ENCODE measurements at regions not wholly inside any gene's neighbourhood (a gene's known extent, or its start where the extent isn't known, plus 50 kb on each side); places are given as distances from the start of the nearest gene placed in this dataset.

DNA sequence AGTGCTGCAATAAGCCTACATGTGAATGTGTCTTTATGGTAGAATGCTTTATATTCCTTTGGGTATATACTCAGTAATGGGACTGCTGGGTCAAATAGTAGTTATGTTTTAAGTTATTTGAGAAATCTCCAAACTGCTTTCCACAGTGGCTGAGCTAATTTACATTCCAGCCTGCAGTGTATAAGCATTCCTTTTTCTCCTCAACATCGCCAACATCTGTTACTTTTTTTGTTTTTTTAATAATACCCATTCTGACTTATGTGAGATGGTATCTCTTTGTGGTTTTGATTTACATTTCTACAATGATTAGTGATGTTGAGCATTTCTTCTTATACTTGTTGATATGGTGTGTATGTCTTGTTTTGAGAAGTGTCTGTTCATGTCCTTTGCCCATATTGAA is 1186.2 kb downstream of the BCL11B start:
- no peak for DNase-seq

DNA sequence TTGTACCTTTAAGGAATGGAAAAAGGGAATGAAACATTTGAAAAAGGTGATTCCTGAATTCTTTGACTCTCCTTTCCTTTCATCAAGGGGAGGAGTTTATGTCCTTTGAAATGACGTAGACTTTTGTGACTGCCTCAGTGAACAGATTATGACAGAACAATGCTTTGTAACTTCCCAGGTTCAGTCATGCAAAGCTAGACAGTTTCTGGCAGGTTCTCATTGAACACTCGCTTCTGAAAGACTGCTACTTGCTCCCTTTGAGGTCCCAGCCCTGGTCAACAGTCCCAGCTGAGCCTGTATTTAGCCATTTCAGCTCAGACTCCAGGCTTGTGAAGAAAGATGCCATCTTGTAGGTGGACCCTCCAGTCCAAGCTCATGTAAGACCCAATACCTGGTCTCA is 1178.9 kb downstream of the BCL11B start:
- DNase-seq = no peak

DNA sequence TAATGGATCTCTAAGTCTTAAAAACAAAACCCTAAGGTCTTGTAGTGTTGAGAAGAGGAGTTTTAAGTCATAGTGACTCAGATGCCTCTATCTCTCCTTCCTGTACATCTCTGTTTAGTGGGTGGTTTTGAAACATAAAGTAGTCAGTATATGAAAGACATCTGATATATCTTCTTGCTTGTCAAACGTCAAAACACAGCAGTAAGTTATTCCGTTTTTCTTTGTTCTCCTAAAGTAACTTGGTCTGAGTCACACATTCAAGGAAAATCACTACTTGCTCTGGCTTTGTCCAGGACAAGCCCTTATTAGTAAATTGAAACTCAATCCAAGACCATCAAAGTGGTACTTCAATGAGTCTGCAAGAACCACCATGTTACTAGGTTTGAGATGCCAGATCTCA is 1172.5 kb downstream of the BCL11B start:
- no peak for DNase-seq

DNA sequence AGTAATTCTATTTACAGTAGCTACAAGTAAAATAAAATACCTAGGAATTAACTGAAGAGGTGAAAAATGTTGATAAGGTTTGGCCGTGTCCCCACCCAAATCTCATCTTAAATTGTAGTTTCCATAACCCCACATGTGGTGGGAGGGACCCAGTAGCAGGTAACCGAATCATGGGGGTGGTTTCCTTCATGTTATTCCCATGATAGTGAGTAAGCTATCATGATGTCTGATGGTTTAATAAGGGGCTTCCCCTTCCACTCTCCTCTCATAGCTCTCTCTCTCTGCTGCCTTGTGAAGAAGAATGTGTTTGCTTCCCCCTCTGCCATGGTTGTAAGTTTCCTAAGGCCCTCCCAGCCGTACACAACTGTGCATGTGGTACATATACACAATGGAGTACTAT is 1170.7 kb downstream of the BCL11B start:
- no peak for DNase-seq

DNA sequence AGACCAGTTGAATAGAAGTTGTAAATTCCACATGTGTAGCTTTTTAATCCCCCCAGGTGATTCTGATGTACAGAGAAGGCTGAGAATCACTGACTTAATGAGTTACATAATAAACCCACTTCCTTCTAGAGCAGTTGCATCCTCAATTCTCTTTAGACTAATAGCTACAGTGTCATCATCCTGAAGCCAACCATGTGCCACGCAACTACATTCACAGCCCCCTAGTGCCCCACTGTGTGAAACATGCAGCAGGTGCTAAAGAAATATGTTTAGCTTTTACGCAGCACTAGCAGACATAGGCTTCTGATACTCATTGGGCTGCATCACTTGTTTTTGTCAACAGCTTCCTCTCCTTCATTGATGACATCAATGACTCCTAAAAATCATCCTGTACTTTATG is 1168.3 kb downstream of the BCL11B start:
- DNase-seq = no peak

DNA sequence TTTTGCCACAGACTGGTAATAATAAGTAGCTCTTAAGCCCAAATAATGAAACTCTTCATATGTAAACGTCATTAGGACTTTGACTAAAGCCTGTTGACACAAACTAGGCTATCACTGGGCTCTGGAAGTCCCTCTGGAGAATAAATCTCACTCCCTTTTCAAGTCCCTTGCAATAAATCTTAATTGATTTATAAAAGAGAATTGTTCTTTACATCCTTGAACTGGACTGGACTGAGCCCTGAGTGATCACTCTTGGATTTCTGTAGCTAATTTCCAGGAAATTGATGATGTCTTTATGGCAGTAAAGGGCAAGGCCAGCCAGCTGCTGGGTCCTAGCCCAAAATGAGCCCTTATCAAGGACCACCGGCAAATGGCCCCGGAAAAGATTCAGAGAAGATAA is 1162.7 kb downstream of the BCL11B start:
- DNase-seq = no peak

DNA sequence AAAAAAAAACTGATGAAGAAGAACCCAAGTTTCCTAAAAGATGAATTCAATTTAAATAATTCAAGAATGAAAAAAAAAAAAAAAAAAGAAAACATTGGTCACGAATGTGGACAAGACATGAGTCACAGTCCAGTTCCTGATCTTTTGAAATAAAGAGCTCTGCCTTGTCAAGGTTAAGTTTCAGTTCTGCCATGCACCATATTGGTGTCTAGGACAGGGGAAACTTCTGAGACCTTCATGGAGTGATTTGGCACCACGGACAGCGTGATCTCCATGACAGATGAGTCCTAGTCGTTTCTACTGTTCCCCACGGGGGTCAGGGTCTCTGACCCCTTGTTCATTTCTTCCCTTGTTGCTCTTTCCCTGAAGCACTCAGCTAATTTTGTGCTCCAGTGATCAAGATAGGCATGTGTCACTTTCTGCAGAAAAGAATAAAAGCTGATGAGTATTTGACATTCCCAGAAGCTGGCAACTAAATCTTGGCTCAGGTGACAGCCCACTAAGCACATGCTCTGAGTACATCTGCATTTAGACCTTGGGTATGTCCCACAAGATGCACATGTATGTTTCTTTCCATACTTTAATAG is 1159.7 kb downstream of the BCL11B start:
- DNase-seq = no peak

DNA sequence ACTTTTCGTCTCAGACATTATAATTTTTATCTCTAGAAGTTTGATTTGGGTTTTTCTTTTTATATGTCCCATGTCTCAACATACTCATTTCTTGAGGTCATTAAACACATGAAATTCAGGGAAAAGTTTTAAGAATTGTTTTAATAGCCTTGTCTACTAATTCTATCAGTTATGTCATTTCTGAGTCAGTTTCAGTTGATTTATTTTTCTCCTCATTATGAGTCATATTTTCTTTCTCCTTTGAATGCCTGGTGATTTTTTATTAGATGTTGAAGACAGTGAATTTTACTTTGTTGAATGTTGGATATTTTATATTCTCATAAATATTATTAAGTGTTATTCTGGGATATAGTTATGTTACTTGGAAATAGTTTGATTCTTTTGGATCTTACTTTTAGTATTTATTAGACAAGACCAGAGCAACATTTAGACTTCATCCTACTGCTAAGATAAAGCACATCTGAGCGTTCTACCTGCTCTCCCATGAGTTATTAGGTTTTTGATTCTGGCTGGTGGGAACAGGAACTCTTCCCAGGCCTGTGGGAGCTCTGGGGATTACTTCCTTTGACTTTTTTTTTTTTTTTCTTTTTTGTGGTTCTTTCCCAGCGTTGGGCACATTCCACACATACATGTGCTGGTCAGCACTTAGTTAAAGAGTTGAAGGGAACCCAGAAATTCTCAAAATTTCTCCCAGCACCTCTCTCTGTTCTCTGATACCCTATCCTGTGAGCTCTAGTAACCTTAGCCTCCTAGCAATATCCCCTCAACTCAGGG is 1157.7 kb downstream of the BCL11B start:
- DNase-seq = no peak

DNA sequence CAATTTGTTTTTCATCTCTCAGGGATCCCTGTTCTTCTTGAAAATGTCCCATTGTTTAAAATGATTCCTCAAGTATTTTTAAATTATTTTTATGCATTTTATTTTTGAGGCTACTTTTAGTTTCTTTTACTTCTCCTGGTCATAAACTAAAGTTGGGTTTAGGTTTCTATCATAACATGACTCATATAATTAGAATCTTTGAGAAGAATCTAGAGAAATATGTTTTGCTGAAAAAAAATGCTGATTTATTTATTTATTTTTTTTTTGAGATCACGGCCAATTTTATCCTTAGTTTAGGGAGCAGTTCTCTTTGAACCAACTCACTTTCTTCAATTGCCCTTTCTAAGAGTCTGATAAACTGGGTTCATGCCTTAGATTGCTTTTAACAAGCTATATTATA is 1157.1 kb downstream of the BCL11B start:
- DNase-seq = no peak

DNA sequence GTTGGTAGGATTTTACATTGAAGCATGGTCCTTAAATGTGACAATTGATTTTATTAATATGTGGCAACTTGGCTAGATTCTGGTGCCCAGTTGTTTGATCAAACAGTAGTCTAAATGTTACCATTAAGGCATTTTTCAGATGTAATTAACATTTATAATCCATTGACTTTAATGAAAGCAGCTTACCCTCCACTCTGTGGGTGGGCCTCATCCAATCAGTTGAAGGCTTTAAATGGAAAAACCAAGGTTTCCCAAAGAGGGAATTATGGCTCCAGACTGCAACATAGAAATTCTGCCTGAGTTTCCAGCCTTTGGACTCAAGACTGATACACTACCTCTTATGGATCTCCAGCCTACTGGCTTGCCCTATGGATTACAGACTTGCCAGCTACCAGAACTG is 1153.2 kb downstream of the BCL11B start:
- no peak for DNase-seq

DNA sequence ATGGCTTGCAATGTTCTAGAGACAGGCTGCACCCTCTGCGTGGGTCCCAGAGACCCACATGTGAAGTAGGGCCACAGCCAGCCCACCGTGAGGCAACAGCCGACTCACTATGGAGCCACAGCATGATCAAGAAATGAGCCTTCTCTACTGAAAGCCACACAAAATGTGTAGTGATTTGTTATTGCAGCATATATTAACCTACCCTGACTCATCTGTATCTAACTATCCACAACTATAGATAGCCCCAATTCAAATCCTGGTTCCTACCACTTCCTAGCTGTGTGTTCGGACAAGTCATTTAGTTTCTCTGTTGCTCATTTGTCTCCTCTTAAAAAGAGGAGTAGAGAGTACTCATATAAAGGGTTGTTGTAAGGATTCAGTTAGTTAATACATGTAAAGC is 1152.3 kb downstream of the BCL11B start:
- DNase-seq = no peak

DNA sequence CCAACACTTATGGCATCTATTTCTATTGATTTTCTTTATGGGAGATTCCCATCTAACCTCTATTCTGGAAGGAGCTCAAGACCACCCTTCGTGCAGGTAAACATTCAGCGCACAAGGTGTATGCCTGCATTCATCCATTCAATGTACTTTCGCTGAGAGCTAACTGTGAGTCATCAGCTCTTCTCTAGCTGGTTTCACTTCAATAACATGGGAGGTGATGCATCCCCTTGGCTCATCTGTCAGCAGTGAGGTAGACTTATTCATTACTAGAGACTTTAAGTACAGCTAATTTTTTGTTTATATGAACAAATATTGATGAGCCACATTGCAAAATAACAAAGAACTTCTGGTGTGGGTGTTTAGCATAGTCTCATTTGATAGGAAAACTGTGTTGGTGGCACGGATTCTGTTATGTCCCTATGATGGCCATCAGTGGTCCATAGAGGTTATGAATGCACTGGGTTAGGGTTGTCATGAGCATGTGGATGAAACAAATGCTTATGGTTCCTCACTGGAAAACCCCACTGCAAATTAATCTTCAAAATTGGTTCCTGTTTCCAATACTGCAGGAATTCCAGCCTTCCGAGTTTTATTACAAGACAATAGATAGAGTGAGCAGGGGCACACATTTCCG is 1151.0 kb downstream of the BCL11B start:
- no peak for DNase-seq

DNA sequence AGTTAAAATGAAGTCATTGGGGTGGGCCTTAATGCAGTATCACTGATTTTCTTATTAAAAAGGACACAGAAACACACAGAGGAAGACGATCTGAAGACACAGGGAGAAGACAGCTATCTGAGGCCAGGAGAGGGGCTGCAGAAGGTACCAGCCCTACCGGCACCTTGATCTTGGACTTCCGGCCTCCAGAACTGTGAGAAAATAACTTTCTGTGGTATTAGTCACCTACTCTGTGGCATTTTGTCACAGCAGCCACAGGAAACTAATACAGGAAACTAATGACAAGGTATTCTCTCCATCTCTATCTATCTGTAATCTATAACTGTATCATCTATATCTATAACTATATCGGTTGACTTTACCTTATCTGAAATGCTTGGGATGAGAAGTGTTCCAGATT is 1149.5 kb downstream of the BCL11B start:
- no peak for DNase-seq

DNA sequence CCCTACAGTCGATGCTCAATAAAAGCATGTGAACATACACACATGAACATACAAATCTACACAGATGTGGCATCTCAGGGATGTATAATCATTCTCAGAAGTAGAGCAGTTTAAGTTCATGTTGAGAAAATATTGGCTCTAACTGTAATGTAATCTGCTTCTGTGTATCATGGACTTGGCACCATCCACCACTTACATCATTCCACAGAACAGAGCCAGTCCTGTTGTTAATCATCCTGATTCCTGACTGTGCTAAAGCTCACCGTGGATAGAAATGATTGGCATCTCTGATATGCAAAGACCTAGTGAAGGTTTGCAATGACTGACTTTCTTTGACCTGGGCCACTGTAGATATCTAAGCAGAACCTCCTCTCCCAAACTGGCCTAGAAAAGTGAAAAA is 1141.3 kb downstream of the BCL11B start:
- DNase-seq = no peak

DNA sequence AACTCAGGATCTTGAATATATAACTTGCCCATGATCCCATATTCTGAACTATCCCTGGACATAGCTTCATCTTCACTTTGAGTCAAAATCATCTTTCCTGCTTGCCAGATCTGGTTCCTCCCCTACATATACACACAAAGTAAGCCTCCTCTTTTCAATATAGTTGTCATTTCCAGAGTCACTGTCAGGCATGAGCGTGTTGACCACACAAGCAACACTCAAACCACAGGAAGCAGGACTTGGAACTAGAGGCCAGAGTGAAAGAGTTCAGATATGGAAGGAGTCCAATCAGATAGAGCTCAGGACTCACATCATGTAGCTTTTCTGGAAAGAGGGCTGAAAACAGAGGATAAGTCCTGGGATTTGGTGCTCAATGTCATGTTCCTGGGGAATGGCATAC is 1140.6 kb downstream of the BCL11B start:
- DNase-seq = no peak

DNA sequence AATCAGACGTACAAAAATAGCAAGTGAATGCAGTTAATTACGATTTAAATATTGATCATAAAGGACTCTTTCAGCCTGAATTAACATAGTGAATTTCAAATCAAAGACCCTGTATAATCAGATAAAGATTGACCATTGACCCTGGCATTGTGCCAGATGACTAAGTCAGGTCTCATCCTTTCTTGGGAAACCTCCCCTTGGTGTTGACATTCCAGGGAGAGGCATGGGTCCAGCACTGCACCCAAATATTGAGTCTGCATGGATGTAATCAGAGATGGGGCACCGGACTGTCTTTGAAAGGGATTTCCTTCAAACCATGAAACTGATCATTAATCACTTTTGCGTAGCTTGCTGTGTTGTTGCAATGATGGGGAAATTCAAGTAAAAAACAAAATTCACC is 1138.2 kb downstream of the BCL11B start:
- DNase-seq = no peak

DNA sequence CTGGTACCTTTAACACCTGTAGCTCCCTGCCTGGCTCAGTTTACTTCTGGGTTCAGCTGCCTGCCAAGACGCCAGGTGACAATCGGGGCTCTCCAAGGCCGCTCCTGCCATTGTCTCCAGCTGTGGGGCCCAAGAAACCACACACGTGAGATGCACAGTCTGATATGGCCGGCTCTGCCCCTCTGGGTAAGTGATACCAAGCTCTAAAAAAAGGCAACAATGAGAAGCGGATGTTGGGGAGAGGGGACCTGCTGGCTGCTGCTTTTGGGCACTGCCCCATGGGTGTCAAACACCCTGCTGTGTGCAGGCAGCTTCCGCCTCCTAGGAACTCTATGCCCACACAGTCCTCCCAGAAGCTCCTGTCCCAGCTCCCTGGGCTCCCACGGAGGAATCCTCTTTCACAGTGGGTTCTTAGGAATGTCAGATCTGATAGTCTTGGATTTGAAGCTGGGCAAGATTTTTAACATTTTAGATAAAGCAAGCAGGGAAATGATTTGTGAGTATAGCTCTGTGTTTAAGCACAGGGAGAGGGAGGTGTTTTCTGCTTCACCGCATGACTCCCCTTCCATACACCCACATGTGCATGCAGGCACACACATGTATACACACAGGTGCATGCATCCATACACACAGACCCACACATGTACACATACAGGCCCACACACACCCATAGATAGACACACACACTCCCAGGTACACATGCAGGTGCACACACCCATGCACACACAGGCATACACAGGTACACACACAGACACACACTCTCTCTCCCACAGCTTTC is 1135.8 kb downstream of the BCL11B start:
- DNase-seq = no peak

DNA sequence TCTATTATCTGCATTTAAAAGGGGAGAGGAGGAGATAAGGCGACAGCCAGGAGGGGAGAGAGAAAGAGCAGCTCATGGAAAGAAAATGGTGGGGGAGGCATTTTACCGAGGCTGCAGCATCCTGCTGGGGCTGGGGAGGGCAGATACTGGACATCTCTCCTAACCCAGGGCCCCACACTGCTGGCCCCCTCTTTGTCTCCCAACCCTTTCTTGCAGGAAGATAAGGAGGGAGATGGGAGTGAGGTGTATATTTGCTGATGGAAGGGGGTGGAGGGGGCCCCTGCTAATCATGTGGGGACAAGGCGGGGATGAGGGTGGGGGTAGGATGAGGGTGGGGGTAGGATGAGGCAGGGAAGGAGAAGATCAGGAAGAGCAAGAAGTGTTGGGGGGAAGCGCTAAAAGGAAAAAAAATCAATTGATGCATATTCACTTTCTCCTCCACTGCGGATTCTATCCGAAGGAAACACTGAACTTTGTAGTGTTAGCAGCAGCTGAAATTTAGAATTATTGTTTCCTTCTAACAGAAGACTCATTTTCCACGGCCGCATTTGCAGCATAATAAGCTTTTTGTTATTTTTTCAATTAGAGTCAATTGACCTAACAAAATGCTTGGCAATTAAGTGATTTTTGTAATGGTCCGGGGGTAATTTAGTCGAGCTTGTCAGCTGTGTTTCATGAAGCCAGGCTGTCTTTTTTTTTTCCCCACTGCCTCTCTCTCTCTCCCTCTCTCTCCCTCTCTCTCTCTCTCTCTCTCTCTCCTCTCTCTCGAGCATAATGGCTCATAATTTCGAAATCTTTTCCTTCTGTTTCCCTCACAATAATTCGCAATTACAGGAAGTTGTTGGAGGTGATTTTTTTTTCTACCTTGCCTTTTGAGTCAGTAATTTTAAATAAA is 1134.6 kb downstream of the BCL11B start:
- DNase-seq = no peak

DNA sequence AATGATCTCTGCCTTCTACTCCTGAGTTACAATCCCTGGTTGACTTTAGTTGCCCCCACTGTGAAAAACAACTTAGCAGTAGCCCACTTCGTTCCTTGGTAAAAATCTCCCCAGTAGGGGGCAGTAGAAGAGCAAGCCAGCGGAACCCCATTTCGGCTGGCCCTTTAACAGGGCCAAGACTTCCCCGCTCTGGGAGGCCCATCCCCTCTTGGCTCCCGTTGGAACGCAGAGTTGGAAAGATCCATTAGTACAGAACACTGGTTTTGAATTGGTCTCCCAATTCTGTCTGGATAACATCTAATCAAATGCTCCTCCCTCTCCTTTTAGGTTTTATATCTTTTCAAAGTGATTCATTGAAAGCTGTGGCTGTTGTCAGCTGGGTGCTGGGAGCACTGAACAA is 1133.3 kb downstream of the BCL11B start:
- no peak for DNase-seq

DNA sequence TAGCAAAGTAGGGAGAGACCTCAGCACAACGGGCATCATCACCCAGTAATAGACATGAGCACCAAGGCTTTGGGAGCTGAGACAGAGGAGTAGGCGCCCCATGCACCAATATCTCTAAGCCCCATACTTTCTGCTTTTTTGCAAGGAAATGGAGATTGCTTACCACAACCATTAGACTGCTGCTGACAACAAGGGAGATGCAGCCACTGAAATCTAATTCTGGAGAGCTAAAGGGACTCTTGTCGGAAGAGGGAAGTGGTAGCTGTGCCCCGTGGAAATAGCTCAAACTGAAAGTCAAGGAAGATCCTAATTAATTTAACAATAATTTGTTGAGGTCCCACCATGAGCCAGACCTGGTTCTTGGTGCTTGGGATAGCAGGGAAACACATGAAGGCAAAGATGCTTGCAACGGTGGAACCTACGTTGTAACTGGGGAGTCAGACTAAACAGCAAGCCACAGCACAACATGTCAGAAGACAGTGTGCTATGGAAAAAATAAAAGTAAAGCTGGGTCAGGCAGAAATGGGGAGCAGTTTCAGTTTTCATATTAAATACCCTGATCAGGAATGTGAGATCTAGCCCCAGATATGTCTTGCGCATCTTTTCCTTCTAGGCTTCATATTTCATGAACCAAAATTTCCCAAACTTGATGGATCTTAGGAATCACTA is 1131.0 kb downstream of the BCL11B start:
- DNase-seq = no peak

DNA sequence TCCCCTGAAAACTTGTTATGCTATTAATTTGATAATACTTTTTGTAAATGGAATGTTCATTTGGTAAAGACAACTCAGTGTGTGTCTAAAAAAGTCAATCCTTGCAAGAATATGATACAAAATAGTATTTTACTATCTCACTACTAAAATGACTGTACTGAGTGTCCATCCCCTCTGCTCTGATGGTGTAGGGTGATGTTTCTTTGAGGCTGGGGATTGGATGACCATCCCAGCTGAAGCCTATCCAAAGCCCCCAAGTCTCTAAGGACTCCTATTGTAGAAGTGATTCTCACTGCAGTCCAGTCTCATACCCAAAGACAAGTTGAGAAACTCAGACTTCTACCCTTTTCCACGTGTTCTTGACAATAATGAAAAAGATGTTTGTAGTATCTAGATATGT is 1128.4 kb downstream of the BCL11B start:
- DNase-seq = no peak

DNA sequence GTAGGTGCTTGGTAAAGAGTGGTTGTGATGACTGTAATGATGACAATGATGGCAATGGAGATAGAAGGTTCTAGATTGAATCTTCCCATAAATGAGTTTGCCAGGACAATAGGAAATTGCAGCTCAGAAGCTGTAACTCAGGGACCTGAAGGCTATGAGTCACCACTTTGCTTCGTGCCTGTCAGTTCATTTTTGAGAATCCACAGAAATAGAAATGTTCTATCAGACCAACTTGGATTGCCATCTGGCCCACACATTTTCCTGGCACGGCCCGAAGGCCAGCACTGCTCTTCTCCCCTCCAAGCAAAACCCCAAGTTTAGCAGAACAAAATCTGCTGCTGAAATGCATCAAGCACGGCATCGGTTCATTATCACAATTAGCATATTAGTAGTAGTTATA is 1127.0 kb downstream of the BCL11B start:
- no peak for DNase-seq
